GM10847 (cell line): ENCODE measurements at regions not wholly inside any gene's neighbourhood (a gene's known extent, or its start where the extent isn't known, plus 50 kb on each side); places are given as distances from the start of the nearest gene placed in this dataset.

Source experiments
- POLR2A ChIP-seq: IDR thresholded peaks from 2 replicates; pipeline ENCODE4 v1.6.1; 2011; ENCODE audit not compliant: insufficient read length; ENCODE audit errors: extremely low read depth

DNA sequence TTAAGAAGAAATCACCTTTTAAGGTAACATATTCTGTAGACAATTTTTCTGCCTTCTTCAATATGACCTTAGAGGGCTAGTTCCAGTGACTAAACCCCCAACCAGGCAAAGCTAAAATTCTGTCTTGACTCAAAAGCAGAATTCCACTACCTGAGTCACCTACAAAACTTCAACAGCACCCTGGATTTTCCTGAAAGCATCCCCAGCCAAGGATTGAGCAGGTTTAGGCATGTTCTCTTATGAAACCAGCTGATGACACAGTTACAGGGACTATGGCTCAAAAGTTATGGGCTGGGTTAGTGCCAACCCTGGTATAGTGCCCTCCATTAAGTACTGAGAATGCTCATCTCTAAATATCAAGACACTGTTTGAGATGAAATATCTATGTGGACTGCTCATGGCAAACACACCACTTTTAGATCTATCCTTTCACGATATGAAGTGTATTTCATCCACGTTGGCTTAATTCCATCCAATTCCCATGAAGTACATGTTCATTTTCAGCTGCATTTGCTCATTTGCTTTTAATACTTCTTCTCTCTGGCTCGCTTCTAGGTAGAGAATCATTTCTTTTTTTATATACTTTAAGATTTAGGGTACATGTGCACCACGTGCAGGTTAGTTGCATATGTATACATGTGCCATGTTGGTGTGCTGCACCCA lies 53.6 kb upstream of the TNFAIP3 start:
- no peak for TF ChIP-seq POLR2A

DNA sequence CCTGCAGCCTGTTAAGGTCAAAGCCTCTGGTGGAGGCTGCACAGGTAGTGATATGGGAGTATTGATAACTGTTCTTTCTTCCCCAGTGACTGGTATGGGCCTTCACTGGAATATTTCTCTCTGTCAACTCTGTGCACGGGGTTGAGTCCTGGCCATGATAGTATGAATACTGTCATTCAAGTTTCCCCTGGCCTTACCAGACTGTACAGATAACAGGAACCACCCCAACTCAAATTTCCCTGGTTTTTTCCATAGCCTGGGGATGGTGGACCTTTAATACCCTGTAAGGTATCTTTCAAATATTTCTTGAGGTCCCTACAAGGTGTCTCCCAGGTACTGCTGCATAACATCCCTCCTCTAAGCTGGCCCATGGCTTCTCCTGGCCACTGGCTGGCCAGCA lies 51.4 kb upstream of the TNFAIP3 start:
- no peak for TF ChIP-seq POLR2A

DNA sequence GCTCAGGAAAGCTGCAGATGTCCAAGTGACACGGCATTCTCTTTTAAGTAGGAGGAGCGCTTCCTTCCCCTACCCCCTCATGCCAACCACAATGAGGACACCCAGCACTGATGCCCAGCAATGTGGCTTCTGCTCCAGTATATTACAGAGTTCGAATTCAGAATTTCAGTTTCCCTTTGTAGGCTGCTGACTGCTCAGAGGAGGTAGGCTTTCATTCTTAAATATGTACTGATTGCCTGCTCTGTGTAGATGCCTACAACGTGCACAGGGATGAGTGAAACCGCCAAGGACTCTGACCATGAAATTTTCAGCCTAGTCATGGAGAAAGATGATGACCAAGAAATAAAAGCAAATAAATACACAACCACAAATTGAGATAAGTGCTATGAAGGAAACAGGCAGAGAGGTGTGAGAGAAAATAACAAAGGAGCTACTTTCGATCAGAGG lies 50.9 kb upstream of the TNFAIP3 start:
- no peak for TF ChIP-seq POLR2A

GRCh38 chr6:137816688-137817618 lies 50.1 kb upstream of the TNFAIP3 start:
- TF ChIP-seq POLR2A: no peak
